KG1 (cell line): ENCODE measurements at regions not wholly inside any gene's neighbourhood (a gene's known extent, or its start where the extent isn't known, plus 50 kb on each side); places are given as distances from the start of the nearest gene placed in this dataset.
"Not testable (repeated sequence)": the region's sequence is repeated elsewhere in the genome, so short reads cannot be mapped to it uniquely, and the experiment has no call there.

Source experiments
- DNase-seq: peaks from one replicate; lab custom pipeline; 2025; lab: John Stamatoyannopoulos, UW

GRCh38 chr5:106430733-106431132, 1240.0 kb downstream of the EFNA5 start:
- not testable (repeated sequence) for DNase-seq

- no peak for DNase-seq
Observed at GRCh38 chr5:106423109-106423897, 1247.4 kb downstream of the EFNA5 start.

GRCh38 chr5:106420102-106420501, 1250.6 kb downstream of the EFNA5 start:
- no peak for DNase-seq

- DNase-seq: no peak
Observed at GRCh38 chr5:106418196-106418595, 1252.5 kb downstream of the EFNA5 start.

DNA sequence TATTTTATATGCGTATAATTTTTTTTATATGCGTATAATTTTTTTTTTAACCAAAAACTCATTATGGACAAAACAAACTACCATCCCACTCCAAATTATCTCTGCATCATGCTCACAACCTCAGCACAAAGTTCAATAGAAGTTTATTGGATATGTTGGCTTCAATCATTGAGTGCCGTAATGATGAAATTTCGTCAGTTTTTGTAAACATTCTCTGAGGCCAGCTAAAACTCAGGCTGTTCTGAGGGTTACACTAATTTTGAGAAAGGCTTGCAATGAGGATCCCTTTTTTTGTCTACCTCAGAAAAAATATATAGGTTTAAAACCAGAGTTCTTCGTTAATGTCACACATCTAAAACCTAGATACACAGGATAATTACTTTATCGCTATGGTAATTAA, 1253.2 kb downstream of the EFNA5 start:
- no peak for DNase-seq

DNA sequence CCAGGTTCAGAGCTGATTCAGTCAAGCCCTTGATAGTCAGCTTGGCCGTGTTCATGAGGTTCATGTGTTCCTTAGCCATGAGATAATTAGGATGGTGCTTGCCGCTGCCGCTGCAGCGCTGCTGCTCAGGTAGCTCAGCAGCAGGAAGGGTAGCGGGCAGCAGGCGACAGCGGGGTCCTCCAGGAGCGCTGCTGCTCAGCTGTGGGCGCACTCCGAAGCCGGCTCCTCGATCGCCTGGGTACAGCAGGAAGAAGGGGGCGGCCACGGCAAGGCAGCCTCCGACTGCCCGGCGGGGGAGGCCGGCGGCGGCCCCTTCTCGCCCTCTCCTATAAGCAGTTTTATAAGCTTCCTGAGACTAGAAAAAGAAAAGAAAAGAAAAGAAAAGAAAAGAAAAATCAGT, 1253.6 kb downstream of the EFNA5 start:
- DNase-seq: no peak

- no peak for DNase-seq
Observed at GRCh38 chr5:106415541-106415940, 1255.2 kb downstream of the EFNA5 start.

DNA sequence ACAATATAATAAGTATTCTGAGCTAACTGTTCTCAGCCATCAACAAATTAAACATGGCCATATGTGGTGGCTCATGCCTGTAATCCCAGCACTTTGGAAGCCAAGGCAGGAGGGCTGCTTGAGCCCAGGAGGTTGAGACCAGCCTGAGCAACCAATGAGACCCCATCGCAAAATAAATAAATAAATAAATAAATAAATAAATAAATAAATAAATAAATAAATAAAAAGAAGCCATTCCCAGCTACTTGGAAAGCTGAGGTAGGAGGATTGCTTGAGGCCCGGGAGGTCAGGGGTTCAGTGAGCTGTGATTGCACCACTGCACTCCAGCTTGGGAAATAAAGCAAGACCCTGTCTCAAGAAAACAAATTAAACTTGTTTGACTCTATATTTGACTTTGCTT, 1256.4 kb downstream of the EFNA5 start:
- DNase-seq: no peak

- no peak for DNase-seq
Observed at GRCh38 chr5:106412606-106413005, 1258.1 kb downstream of the EFNA5 start.

DNA sequence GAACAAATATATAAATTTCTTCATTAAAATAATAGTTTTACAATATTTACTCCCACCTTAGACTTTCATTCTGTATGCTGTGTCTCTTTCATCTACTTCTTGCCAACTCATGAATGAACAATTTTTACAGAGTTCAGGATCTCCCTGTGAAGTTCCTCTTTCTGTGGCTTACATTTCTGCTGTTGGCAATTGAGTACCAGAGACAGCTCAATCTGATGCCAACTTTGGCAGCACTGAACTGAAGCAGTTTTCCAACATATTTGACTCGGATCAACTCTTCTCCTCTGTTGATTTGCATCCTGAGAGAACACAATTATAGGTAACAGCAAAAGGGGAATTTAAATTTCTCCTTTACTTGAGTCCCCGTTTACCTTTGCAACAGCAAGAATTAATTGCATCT, 1262.2 kb downstream of the EFNA5 start:
- no peak for DNase-seq

DNA sequence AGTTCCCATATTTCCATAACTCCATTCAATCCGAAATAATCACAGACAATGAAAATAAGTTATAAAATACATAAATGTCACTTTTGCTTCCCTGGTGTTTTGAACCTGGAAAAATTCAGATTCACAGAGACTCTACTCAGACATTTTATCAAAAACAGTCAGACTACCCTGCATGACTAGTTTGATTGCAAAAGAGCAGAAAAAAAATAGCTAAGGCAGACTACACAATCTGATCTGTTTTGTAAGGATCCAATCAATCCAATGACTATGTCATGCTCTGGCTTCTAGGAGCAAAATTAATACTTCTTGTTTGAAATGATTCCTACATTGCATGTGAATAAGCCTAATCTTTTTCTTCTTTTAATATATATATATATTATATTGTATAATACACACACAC, 1262.6 kb downstream of the EFNA5 start:
- DNase-seq: no peak

DNA sequence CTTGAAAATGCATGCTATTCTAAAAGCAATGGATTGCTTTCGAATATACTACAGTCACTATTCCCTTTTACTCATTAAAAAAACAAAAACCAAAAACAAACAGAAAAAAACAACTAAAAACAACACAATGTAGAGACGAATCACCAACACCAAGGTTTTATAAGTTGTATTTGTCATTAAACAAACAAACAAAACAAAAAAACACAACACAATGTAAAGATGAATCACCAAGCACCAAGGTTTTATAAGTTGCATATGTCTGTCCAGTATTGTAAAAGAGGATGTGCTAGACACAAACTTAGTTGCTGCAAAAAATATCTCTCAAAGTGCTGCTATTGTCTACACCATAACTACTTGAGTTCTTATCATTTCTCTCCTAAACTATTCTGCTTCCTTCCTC, 1269.2 kb downstream of the EFNA5 start:
- DNase-seq: no peak

GRCh38 chr5:106399391-106399790, 1271.3 kb downstream of the EFNA5 start:
- DNase-seq: no peak

- DNase-seq: no peak
Observed at GRCh38 chr5:106397700-106398099, 1273.0 kb downstream of the EFNA5 start.

- no peak for DNase-seq
Observed at GRCh38 chr5:106393276-106393675, 1277.5 kb downstream of the EFNA5 start.

DNA sequence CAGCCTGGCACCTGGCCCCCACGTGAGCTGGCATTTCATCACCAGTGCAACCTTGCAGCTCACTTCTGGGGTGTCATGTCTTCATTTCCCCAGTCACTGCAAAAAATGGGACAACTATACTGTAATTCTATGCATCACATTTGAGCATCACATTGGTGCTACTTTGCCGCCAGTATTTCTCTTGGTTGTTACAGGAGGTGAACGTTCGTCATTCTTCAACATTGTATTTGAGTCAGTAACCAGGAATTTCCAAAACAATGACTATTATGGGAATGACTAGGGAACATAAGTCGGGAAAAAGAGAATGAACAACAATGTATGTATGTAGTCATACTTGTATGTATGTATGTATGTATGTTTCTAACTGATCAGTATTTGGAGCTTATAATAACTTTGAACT, 1278.0 kb downstream of the EFNA5 start:
- DNase-seq: no peak

GRCh38 chr5:106387767-106388166, 1283.0 kb downstream of the EFNA5 start:
- not testable (repeated sequence) for DNase-seq

DNA sequence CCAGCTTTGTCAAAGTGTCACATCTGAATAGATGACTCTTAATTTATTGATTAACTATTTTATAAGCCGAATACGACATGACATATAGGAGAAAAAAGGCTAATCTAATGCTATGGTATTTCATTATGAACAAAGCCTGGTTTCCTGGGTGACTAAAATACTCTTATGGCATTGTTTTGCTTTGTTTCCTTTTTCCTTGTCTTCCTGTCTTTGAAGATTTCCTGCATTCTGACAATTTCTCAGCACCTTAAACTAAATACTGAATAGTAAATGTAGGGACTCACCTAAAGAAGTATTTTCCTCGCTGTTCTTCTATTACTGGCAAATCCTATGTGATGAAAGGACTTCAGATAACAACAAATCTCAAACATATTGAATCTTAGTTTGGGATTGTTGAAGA, 1284.5 kb downstream of the EFNA5 start:
- no peak for DNase-seq

- no peak for DNase-seq
Observed at GRCh38 chr5:106380736-106381135, 1290.0 kb downstream of the EFNA5 start.

DNA sequence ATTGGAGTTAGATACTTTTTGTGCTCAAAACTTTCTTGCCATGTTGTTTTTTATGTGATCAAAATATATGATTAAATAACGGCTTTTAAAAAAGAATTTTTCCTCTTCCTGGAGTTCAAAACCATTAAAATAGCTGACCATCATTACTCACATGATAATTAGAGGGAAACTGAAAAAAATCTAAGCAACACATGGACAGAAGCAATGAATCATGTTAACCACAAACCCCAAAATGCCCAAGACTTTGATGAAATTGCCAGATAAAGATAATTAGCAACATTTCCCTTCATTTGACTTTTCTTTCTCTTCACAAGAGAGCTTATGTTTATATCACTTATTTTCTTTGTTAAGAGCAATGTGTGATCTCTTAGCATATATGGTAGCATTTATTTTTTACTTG, 1294.2 kb downstream of the EFNA5 start:
- DNase-seq: no peak

GRCh38 chr5:106374956-106375355, 1295.8 kb downstream of the EFNA5 start:
- DNase-seq: no peak

DNA sequence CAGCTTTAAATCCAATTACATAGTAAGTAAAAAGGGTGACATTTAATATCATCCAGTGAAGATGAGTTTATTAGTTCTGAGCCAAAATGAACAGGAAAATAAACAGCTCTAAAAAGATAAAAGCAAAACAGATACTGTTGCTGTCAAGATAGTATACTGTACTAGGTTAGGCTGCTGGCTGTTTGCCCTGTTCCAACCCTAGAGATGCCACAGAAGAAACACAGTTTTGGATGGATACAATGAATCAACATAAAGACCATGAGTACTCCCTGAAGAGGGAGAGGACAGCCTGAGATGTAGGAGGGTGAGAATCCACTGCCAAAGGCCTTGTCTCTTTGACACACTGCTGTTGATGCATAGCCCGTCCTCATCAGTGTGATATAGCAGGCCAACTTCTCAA, 1302.7 kb downstream of the EFNA5 start:
- no peak for DNase-seq

DNA sequence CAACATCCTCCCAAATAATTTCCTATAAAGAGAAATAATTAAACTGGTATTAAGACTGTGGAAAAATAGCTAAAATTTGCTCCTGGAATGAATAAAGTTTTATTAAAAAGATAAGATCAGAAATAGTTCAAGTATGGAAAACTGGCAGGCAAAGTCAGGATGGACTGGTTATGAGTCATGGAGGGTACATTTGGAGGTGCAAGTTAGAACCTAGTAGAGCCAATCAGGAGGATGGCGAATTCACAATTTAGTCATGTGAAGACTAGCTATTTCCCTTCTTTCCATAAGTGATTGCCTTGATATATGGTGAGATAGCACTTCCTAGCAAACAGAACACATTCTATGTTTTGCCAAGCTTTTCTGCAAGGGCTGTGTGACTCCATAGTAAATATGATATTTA, 1303.5 kb downstream of the EFNA5 start:
- DNase-seq: no peak

DNA sequence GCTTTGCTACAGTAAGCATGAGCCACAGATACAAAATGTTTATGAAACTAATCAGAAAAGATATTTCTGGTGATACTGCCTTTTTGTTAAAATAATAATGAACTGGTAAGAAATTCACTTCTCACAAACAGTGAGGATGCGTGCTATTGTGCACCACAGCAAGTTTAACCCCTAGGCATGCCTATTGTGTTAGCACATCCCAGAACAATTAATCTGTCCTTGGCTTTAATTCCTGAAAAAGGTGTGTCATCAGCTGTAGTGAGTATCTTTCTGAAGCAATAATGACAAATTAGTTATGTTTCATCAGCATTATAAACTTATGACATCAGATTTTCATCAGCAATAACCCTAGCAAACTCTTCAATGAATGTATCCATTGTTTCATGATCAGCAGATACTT, 1307.2 kb downstream of the EFNA5 start:
- no peak for DNase-seq
